HT1080 (cell line): ENCODE measurements at regions not wholly inside any gene's neighbourhood (a gene's known extent, or its start where the extent isn't known, plus 50 kb on each side); places are given as distances from the start of the nearest gene placed in this dataset.

Experiments
- DNase-seq: peaks from one replicate; pipeline ENCODE4 v3.0.0-alpha.2; 2015; ENCODE audit warnings: low read depth

GRCh38 chr12:124162151-124163110, 132.5 kb upstream of the RFLNA start:
- no peak for DNase-seq

- no peak for DNase-seq
These were observed 129.2 kb upstream of the RFLNA start for GRCh38 chr12:124165695-124166094.

GRCh38 chr12:124167141-124167540, 127.8 kb upstream of the RFLNA start:
- DNase-seq, result no peak

GRCh38 chr12:124168016-124168786, 126.7 kb upstream of the RFLNA start:
- no peak for DNase-seq

DNA sequence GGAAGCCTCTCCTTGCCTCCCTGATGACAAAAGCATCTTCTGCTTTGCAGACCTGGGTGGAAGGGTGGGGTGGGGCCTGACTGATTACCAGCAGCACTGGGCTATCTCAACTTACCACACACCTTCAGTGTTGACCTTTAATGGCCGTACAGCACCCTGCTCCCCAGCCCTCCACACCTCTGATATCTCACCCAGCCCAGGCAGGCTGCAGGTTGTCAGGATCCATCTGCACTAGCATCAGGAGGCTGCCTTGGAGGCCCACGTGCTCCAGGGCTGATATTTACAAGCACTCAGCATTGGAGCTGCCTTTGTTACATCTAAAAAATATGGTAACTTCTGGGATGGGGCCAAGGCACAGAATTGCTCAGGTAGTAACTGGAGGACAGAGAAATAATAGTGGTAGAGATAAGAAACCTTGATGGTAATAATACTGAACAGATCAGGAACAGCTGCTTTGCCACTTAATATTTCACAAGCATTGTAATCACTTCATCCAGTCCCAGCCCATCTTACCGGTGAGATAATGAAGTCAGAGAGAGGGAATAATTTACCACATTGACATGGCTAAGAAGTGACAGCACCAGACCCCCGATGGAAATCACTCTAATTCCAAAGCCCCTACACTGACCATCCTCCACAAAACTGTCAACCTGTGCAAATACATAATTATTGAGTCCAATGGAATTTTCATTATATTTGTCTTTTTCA, 125.2 kb upstream of the RFLNA start:
- no peak for DNase-seq

- DNase-seq, result no peak
These were observed 124.1 kb upstream of the RFLNA start for GRCh38 chr12:124170760-124171159.

DNA sequence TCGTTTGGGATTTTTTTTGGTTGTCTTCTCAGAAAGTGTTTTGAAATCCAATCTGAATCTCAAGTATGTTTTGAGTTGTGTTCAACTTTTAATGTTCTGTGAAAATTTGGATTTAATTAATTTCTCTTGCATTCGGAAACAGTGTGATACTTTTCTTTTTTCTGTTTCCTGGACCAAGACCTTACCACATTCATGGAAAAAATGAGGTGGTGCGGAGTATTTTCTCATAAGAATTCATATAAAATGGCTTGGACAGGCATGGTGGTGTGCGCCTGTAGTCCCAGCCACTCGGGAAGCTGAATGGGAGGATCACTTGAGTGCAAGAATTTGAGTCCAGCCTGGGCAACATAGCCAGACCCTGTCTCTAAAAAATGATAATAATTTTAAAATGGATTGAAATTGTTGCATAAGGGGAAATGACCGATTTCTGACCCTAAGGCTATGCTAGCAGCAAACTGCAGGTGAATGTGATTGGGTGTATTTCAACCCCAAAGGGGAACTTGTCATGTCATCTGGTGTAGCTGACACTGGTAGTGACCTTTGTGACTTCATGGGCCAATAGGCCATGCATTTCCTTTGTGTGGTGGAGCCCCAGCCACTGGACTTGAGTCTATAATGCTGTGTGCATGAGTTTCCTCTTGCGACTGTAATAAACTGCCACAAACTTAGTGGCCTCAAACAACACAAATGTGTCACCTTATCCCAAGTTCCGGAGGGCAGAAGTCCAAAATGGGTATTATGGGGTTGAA, 123.5 kb upstream of the RFLNA start:
- DNase-seq, result no peak

- DNase-seq, result peak; percentile 79
These were observed 122.3 kb upstream of the RFLNA start for GRCh38 chr12:124172636-124173035.

DNA sequence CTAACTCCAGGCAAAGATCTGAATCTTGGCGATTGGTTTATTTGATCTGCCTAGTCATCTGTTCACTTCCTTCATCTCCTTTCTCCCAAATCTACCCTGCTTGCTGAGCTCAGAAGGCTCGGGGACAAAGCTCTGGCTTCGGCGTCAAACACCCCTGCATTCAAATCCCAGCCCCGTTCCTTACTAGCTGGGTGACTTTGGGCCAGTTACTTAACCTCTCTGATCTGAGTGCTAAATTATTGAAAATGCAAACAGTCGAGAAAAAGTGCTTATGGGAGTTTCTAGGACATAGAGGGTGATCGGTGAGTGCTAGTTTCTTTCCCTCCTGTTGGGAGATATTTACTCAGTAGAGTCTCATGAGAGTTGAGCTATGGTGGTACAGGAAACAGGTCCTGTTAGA, 121.2 kb upstream of the RFLNA start:
- no peak for DNase-seq

GRCh38 chr12:124174451-124175348, 120.2 kb upstream of the RFLNA start:
- peak; percentile 35 for DNase-seq

GRCh38 chr12:124175704-124176103, 119.2 kb upstream of the RFLNA start:
- no peak for DNase-seq

DNA sequence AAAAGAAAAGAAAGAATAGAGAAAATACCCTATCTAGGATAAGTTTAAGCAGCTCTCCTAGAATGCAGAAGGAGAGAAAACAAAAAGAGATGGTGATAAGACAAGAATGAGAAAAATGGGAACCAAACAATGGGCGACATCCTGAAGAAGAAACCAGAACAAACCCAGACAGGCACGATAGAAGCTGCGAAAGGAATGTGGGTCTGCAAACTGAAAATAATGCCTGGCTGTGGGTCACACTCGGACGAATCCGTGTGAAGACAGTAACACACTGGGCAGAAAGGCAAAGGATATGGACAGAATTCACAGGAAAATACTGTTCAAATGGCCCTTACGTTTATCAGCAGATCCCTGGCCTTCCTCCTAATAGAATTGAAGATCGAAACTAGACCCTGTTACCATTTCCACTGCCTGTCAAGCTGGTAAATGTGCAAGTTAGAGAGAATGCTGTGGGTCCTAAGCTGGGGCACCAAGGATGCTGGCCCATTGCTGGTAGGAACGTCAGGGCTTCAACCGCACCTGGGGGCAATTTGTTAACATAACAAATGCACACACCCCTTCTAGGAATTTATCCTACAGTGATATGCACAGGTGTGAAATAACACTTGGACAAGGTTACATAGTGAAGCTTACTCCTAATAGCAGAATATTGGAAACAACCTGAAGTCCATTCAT, 117.5 kb upstream of the RFLNA start:
- DNase-seq, result no peak

GRCh38 chr12:124177951-124178316, 117.0 kb upstream of the RFLNA start:
- DNase-seq, result no peak

GRCh38 chr12:124179936-124180607, 114.8 kb upstream of the RFLNA start:
- DNase-seq, result no peak

DNA sequence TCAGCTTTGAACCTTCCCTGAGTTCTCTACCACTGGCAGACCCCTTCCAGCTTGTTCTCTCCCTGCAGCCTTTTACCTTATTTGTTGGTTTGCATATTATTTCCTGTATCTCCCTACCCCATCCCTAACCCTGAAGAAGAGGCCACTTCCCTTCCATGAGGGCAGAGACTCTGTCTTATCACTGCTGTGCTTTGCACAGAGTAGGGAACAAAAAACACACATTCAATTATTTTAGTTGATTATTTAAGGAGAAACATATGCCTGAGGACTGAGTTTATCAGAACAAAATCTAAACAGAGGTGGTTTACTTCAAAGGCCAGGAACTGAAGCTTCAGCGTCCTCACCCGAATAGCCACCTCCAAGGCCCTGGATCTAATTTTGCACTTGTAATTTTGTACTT, 111.7 kb upstream of the RFLNA start:
- no peak for DNase-seq

DNA sequence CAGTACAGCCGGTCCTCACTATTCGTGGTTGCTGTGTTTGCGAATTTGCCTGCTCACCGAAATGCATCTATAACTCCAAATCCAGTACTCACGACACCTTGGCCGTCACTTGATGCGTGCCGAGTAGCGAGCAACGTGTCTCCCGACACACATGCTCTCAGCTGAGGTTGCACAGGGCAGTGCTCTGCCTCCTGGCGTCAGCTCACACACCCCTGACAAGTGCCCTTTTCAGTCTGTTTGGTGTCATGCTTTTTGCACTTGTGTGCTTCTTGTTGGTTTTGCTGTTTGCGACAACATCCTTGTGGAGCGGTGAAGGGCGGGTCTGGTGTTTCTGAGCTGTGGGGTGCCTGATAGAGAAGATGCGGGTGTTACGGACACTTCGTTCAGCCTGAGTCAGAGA, 110.4 kb upstream of the RFLNA start:
- no peak for DNase-seq

- no peak for DNase-seq
These were observed 108.8 kb upstream of the RFLNA start for GRCh38 chr12:124185971-124186686.

GRCh38 chr12:124188084-124188483, 106.8 kb upstream of the RFLNA start:
- no peak for DNase-seq
